SK-N-SH treated with all-trans-retinoic acid at 6 μM for 48 hours (cell line): ENCODE measurements at regions not wholly inside any gene's neighbourhood (a gene's known extent, or its start where the extent isn't known, plus 50 kb on each side); places are given as distances from the start of the nearest gene placed in this dataset.

ENCODE experiments used
- ATAC-seq: fragments of 200-7000 bp; cut with Tn5 transposase; 3 replicates; pipeline ENCODE4 v1.9.1; 2020; ENCODE audit warnings: mild to moderate bottlenecking, moderate library complexity
- ARNTL ChIP-seq: fragments of 450-650 bp; formaldehyde crosslinking; IDR thresholded peaks from 2 replicates; pipeline ENCODE4 v1.5.0; 2020; ENCODE audit warnings: low read depth, mild to moderate bottlenecking, moderate library complexity, borderline replicate concordance
- BACH2 ChIP-seq: fragments of 250-450 bp; sonication (Bioruptor Pico); IDR thresholded peaks from 2 replicates; pipeline ENCODE4 v1.9.0; 2021; ENCODE audit warnings: mild to moderate bottlenecking, borderline replicate concordance
- CSDC2 ChIP-seq: fragments of 250-450 bp; sonication (Bioruptor Pico); IDR thresholded peaks from 2 replicates; pipeline ENCODE4 v1.5.0; 2020; ENCODE audit warnings: mild to moderate bottlenecking, moderate library complexity
- GLIS3 ChIP-seq: fragments of 250-450 bp; sonication (Bioruptor Pico); IDR thresholded peaks from 2 replicates; pipeline ENCODE4 v1.5.0; 2020; ENCODE audit warnings: mild to moderate bottlenecking, moderate library complexity
- OSR1 ChIP-seq: fragments of 250-450 bp; sonication (Bioruptor Pico); IDR thresholded peaks from 2 replicates; pipeline ENCODE4 v1.8.0; 2022; ENCODE audit warnings: moderate library complexity, mild to moderate bottlenecking, inconsistent platforms
- PPARA ChIP-seq: fragments of 250-450 bp; sonication (Bioruptor Pico); IDR thresholded peaks from 2 replicates; pipeline ENCODE4 v1.5.0; 2020; ENCODE audit warnings: mild to moderate bottlenecking, borderline replicate concordance
- SNAI2 ChIP-seq: fragments of 250-450 bp; sonication (Bioruptor Pico); IDR thresholded peaks from 2 replicates; pipeline ENCODE4 v1.5.0; 2020; ENCODE audit warnings: mild to moderate bottlenecking, moderate library complexity
- TCF4 ChIP-seq: fragments of 250-450 bp; sonication (Bioruptor Pico); IDR thresholded peaks from 2 replicates; pipeline ENCODE4 v1.8.0; 2021; ENCODE audit warnings: mild to moderate bottlenecking, moderate library complexity, borderline replicate concordance
- TOX ChIP-seq: fragments of 250-450 bp; sonication (Bioruptor Pico); IDR thresholded peaks from 2 replicates; pipeline ENCODE4 v1.8.0; 2021; ENCODE audit warnings: mild to moderate bottlenecking, moderate library complexity, borderline replicate concordance
- ZC3H10 ChIP-seq: fragments of 250-450 bp; sonication (Bioruptor Pico); IDR thresholded peaks from 2 replicates; pipeline ENCODE4 v1.5.1; 2021; ENCODE audit warnings: mild to moderate bottlenecking, moderate library complexity
- ZFP3 ChIP-seq: fragments of 250-450 bp; sonication (Bioruptor Pico); IDR thresholded peaks from 2 replicates; pipeline ENCODE4 v1.5.0; 2020; ENCODE audit warnings: mild to moderate bottlenecking, moderate library complexity
- ZFP30 ChIP-seq: fragments of 450-650 bp; formaldehyde crosslinking; IDR thresholded peaks from 2 replicates; pipeline ENCODE4 v1.5.0; 2022; ENCODE audit warnings: mild to moderate bottlenecking, moderate library complexity
- ZNF565 ChIP-seq: fragments of 450-650 bp; formaldehyde crosslinking; conservative IDR thresholded peaks from 2 replicates; pipeline ENCODE4 v1.5.0; 2020; ENCODE audit warnings: low read depth, mild to moderate bottlenecking, moderate library complexity
- ZNF70 ChIP-seq: fragments of 450-650 bp; formaldehyde crosslinking; IDR thresholded peaks from 2 replicates; pipeline ENCODE4 v1.5.0; 2020; ENCODE audit warnings: mild to moderate bottlenecking, moderate library complexity
- ZNF8 ChIP-seq: fragments of 450-650 bp; formaldehyde crosslinking; IDR thresholded peaks from 2 replicates; pipeline ENCODE4 v1.5.0; 2020; ENCODE audit warnings: mild to moderate bottlenecking, moderate library complexity
- TF ChIP-seq, protein P1 (sequence below): fragments of 250-450 bp; sonication (Bioruptor Pico); IDR thresholded peaks from 2 replicates; pipeline ENCODE4 v1.5.1; 2021; ENCODE audit warnings: mild to moderate bottlenecking, moderate library complexity
- TF ChIP-seq, protein P2 (sequence below): fragments of 250-450 bp; sonication (Bioruptor Pico); IDR thresholded peaks from 2 replicates; pipeline ENCODE4 v1.5.0; 2020; ENCODE audit warnings: mild to moderate bottlenecking, moderate library complexity
- TF ChIP-seq, protein P3 (sequence below): fragments of 250-450 bp; sonication (Bioruptor Pico); IDR thresholded peaks from 2 replicates; pipeline ENCODE4 v1.8.0; 2021; ENCODE audit warnings: low read depth, mild to moderate bottlenecking, moderate library complexity, borderline replicate concordance
- TF ChIP-seq, protein P4 (sequence below): fragments of 250-450 bp; sonication (Bioruptor Pico); IDR thresholded peaks from 2 replicates; pipeline ENCODE4 v1.5.1; 2020; ENCODE audit warnings: low read depth, mild to moderate bottlenecking, moderate library complexity

- TF ChIP-seq PPARA (CRISPR knock-in tag) = no peak
- no peak for TF ChIP-seq ZNF8 (CRISPR knock-in tag)
- TF ChIP-seq TCF4 (CRISPR knock-in tag) = no peak
- TF ChIP-seq, protein P1, sequence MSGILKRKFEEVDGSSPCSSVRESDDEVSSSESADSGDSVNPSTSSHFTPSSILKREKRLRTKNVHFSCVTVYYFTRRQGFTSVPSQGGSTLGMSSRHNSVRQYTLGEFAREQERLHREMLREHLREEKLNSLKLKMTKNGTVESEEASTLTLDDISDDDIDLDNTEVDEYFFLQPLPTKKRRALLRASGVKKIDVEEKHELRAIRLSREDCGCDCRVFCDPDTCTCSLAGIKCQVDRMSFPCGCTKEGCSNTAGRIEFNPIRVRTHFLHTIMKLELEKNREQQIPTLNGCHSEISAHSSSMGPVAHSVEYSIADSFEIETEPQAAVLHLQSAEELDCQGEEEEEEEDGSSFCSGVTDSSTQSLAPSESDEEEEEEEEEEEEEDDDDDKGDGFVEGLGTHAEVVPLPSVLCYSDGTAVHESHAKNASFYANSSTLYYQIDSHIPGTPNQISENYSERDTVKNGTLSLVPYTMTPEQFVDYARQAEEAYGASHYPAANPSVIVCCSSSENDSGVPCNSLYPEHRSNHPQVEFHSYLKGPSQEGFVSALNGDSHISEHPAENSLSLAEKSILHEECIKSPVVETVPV (CRISPR knock-in tag) = no peak
- TF ChIP-seq, protein P2, sequence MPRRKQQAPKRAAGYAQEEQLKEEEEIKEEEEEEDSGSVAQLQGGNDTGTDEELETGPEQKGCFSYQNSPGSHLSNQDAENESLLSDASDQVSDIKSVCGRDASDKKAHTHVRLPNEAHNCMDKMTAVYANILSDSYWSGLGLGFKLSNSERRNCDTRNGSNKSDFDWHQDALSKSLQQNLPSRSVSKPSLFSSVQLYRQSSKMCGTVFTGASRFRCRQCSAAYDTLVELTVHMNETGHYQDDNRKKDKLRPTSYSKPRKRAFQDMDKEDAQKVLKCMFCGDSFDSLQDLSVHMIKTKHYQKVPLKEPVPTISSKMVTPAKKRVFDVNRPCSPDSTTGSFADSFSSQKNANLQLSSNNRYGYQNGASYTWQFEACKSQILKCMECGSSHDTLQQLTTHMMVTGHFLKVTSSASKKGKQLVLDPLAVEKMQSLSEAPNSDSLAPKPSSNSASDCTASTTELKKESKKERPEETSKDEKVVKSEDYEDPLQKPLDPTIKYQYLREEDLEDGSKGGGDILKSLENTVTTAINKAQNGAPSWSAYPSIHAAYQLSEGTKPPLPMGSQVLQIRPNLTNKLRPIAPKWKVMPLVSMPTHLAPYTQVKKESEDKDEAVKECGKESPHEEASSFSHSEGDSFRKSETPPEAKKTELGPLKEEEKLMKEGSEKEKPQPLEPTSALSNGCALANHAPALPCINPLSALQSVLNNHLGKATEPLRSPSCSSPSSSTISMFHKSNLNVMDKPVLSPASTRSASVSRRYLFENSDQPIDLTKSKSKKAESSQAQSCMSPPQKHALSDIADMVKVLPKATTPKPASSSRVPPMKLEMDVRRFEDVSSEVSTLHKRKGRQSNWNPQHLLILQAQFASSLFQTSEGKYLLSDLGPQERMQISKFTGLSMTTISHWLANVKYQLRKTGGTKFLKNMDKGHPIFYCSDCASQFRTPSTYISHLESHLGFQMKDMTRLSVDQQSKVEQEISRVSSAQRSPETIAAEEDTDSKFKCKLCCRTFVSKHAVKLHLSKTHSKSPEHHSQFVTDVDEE (CRISPR knock-in tag) = no peak
- no peak for TF ChIP-seq ZC3H10
- no peak for TF ChIP-seq ZFP30 (CRISPR knock-in tag)
- no peak for TF ChIP-seq ARNTL
- TF ChIP-seq, protein P3, sequence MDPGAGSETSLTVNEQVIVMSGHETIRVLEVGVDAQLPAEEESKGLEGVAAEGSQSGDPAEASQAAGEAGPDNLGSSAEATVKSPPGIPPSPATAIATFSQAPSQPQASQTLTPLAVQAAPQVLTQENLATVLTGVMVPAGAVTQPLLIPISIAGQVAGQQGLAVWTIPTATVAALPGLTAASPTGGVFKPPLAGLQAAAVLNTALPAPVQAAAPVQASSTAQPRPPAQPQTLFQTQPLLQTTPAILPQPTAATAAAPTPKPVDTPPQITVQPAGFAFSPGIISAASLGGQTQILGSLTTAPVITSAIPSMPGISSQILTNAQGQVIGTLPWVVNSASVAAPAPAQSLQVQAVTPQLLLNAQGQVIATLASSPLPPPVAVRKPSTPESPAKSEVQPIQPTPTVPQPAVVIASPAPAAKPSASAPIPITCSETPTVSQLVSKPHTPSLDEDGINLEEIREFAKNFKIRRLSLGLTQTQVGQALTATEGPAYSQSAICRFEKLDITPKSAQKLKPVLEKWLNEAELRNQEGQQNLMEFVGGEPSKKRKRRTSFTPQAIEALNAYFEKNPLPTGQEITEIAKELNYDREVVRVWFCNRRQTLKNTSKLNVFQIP = no peak
- TF ChIP-seq, protein P4, sequence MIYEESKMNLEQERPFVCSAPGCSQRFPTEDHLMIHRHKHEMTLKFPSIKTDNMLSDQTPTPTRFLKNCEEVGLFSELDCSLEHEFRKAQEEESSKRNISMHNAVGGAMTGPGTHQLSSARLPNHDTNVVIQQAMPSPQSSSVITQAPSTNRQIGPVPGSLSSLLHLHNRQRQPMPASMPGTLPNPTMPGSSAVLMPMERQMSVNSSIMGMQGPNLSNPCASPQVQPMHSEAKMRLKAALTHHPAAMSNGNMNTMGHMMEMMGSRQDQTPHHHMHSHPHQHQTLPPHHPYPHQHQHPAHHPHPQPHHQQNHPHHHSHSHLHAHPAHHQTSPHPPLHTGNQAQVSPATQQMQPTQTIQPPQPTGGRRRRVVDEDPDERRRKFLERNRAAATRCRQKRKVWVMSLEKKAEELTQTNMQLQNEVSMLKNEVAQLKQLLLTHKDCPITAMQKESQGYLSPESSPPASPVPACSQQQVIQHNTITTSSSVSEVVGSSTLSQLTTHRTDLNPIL (CRISPR knock-in tag) = no peak
- TF ChIP-seq GLIS3 = no peak
- no peak for TF ChIP-seq TOX
- no peak for TF ChIP-seq CSDC2 (CRISPR knock-in tag)
- no peak for TF ChIP-seq SNAI2
- TF ChIP-seq ZNF70 (CRISPR knock-in tag) = no peak
- no peak for ATAC-seq
Observed at GRCh38 chr2:7420530-7420929, 503.3 kb downstream of the RNF144A start.

- no peak for TF ChIP-seq ZNF565 (CRISPR knock-in tag)
- no peak for TF ChIP-seq ARNTL
- TF ChIP-seq, protein P4 (CRISPR knock-in tag) = no peak
- TF ChIP-seq PPARA (CRISPR knock-in tag) = no peak
- TF ChIP-seq TCF4 (CRISPR knock-in tag) = no peak
- TF ChIP-seq ZNF8 (CRISPR knock-in tag) = no peak
- TF ChIP-seq, protein P2 (CRISPR knock-in tag) = no peak
- no peak for ATAC-seq
Observed at GRCh38 chr2:7424481-7424880, 507.3 kb downstream of the RNF144A start.

DNA sequence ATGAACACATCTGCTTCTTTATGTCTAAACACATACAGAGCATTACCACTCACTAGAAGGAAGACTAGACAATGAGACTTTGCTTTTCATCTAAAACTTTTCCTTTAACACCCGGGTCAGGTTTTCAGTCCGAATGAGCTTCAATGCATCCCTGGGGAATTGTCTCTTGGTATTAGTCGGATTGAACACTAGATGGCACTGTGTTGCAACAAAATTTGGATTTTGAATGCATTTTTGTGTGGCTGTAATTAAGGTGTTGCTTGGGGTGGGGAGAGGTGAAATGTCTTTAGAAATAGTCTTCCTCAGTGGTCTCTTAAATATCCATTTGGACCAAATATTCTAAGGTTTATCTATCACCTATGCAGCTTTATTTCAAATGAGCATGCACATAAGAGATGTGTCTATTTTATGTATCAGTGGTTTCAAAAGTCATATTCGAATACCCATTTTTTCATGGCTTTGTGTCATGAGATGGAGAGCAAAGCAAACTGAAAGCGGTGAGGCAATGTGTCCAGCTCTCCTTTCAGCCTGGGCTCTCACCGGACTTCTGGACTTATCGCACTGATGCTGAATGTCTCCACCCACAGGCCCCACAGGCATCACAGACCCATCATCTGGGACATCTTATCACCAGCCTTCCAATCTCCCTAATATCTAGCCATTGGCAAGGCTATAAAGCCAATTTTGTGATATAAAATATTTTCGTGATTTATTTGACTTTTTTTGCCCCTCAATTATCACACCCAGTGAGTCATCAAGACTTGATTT is 510.3 kb downstream of the RNF144A start:
- ATAC-seq = peak; percentile 71
- TF ChIP-seq OSR1 (no peak), BACH2 (CRISPR knock-in tag) (no peak), CSDC2 (CRISPR knock-in tag) (no peak), ARNTL (no peak), ZNF8 (CRISPR knock-in tag) (no peak), SNAI2 (no peak), ZNF565 (CRISPR knock-in tag) (no peak), TOX (no peak), ZFP3 (no peak), ZNF70 (CRISPR knock-in tag) (no peak)
- TF ChIP-seq, protein P3 = no peak
